D721Med (cell line): ENCODE measurements at regions not wholly inside any gene's neighbourhood (a gene's known extent, or its start where the extent isn't known, plus 50 kb on each side); places are given as distances from the start of the nearest gene placed in this dataset.

Source experiments
- DNase-seq: peaks from one replicate; pipeline ENCODE4 v3.0.0; 2011; ENCODE audit warnings: low spot score; ENCODE audit not compliant: insufficient read length
- FAIRE-seq: peaks from 2 replicates; lab custom pipeline; 2011; peaks lifted over from hg19 to GRCh38; lab: Jason Lieb, UNC
- CTCF ChIP-seq: IDR thresholded peaks from 2 replicates; pipeline ENCODE4 v1.5.1; 2012; ENCODE audit warnings: mild to moderate bottlenecking, control low read depth; ENCODE audit not compliant: insufficient read depth; ENCODE audit errors: missing control alignments

GRCh38 chr20:11549172-11550103, 368.3 kb upstream of the BTBD3 start:
- DNase-seq (no peak), FAIRE-seq (no peak)
- TF ChIP-seq CTCF: no peak

- DNase-seq (no peak), FAIRE-seq (no peak)
- no peak for TF ChIP-seq CTCF
These were observed 366.9 kb upstream of the BTBD3 start for GRCh38 chr20:11550657-11551338.

- no peak for DNase-seq
- TF ChIP-seq CTCF: no peak
- no peak for FAIRE-seq
These were observed 366.2 kb upstream of the BTBD3 start for GRCh38 chr20:11551479-11551878.

- TF ChIP-seq CTCF: no peak
- FAIRE-seq (no peak), DNase-seq (no peak)
These were observed 364.1 kb upstream of the BTBD3 start for GRCh38 chr20:11553603-11554002.

GRCh38 chr20:11555510-11555909, 362.2 kb upstream of the BTBD3 start:
- FAIRE-seq (no peak), DNase-seq (no peak)
- no peak for TF ChIP-seq CTCF

GRCh38 chr20:11556410-11556809, 361.3 kb upstream of the BTBD3 start:
- FAIRE-seq (no peak), DNase-seq (no peak)
- no peak for TF ChIP-seq CTCF
